ENCODE measurements at regions not wholly inside any gene's neighbourhood (a gene's known extent, or its start where the extent isn't known, plus 50 kb on each side); places are given as distances from the start of the nearest gene placed in this dataset.

DNA sequence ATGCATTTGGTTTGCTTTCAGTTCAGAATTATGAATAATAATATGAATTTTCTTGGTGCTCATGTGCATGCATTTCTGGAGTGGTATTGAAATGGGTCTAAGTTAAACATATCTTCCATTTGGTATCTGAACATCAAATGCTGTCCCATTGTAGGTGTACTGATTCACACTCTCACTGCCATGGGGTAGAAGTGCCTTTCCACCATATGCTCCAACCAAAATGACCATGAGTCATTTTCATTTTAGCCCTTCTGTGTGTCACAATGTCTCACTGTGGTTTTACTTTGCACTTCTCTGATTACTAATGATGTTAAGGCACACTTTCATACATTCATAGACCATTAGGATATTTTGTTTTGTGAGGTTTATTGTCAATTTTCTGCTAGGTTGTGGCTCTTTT, 211.9 kb downstream of the HAO1 start:
- Histone ChIP-seq H3K4me3 (ENCODE audit: low read depth in 1 of 2, low read length in 2 of 2) (no peak overlapping the region), H3K27ac (ENCODE audit: low read length) (no peak overlapping the region), H3K4me2 (ENCODE audit: insufficient read depth, low read length) (no peak overlapping the region), H3K27me3 (ENCODE audit: insufficient read depth, low read length, poor library complexity) (no peaks in the 10 kb centered on the region), H3K79me2 (ENCODE audit: insufficient read depth, low read length) (no peaks in the 10 kb centered on the region), H3K4me1 (ENCODE audit: insufficient read depth, low read length) (no peaks in the 10 kb centered on the region), H2AFZ (ENCODE audit: low read depth, low read length) (no peak overlapping the region), H4K20me1 (ENCODE audit: insufficient read depth, low read length) (no peaks in the 10 kb centered on the region), H3K9me3 (ENCODE audit: insufficient read depth, low read length, severe bottlenecking) (no peaks in the 10 kb centered on the region), H3K36me3 (ENCODE audit: insufficient read depth, low read length) (no peaks in the 10 kb centered on the region), H3K9ac (ENCODE audit: low read depth, low read length) (no peak overlapping the region)
- DNase-seq (no peak), ATAC-seq (ENCODE audit: insufficient read depth, low read depth) (no peak)
- TF ChIP-seq, protein P1, sequence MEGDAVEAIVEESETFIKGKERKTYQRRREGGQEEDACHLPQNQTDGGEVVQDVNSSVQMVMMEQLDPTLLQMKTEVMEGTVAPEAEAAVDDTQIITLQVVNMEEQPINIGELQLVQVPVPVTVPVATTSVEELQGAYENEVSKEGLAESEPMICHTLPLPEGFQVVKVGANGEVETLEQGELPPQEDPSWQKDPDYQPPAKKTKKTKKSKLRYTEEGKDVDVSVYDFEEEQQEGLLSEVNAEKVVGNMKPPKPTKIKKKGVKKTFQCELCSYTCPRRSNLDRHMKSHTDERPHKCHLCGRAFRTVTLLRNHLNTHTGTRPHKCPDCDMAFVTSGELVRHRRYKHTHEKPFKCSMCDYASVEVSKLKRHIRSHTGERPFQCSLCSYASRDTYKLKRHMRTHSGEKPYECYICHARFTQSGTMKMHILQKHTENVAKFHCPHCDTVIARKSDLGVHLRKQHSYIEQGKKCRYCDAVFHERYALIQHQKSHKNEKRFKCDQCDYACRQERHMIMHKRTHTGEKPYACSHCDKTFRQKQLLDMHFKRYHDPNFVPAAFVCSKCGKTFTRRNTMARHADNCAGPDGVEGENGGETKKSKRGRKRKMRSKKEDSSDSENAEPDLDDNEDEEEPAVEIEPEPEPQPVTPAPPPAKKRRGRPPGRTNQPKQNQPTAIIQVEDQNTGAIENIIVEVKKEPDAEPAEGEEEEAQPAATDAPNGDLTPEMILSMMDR (IDR thresholded peaks at IDR 0.05; ENCODE audit: borderline replicate concordance, extremely low read depth, low read length, poor library complexity, severe bottlenecking), result no peak
- TF ChIP-seq EZH2 (IDR thresholded peaks at IDR 0.05; ENCODE audit: borderline replicate concordance, low read depth, low read length, severe bottlenecking), result no peak

DNA sequence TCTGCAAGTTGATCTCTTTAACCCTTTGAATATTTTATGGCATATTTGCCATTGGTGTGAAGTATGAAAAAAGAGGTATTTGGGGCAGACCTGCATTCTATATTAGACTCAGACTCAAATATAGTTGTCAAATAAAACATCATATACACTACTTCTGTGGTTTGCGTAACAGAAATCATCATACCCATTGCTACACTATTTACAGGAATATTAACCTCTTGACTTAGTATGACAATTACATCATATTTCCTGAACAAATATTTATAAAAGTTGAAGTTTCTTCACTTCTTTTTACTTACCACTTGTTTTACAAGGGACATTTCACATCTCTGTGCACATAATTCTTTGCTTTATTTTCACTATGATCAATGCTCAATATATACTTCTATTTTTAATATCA, 206.0 kb downstream of the HAO1 start:
- Histone ChIP-seq H3K4me3 (ENCODE audit: low read depth in 1 of 2, low read length in 2 of 2) (no peak overlapping the region), H3K4me1 (ENCODE audit: insufficient read depth, low read length) (no peaks in the 10 kb centered on the region), H3K27ac (ENCODE audit: low read length) (no peak overlapping the region), H3K36me3 (ENCODE audit: insufficient read depth, low read length) (no peaks in the 10 kb centered on the region), H3K9me3 (ENCODE audit: insufficient read depth, low read length, severe bottlenecking) (no peaks in the 10 kb centered on the region), H4K20me1 (ENCODE audit: insufficient read depth, low read length) (no peaks in the 10 kb centered on the region), H2AFZ (ENCODE audit: low read depth, low read length) (no peak overlapping the region), H3K27me3 (ENCODE audit: insufficient read depth, low read length, poor library complexity) (no peaks in the 10 kb centered on the region), H3K79me2 (ENCODE audit: insufficient read depth, low read length) (no peaks in the 10 kb centered on the region), H3K4me2 (ENCODE audit: insufficient read depth, low read length) (no peak overlapping the region), H3K9ac (ENCODE audit: low read depth, low read length) (no peak overlapping the region)
- DNase-seq (no peak), ATAC-seq (ENCODE audit: insufficient read depth, low read depth) (no peak)
- TF ChIP-seq, protein P1 (IDR thresholded peaks at IDR 0.05; ENCODE audit: borderline replicate concordance, extremely low read depth, low read length, poor library complexity, severe bottlenecking), result no peak
- TF ChIP-seq EZH2 (IDR thresholded peaks at IDR 0.05; ENCODE audit: borderline replicate concordance, low read depth, low read length, severe bottlenecking), result no peak

DNA sequence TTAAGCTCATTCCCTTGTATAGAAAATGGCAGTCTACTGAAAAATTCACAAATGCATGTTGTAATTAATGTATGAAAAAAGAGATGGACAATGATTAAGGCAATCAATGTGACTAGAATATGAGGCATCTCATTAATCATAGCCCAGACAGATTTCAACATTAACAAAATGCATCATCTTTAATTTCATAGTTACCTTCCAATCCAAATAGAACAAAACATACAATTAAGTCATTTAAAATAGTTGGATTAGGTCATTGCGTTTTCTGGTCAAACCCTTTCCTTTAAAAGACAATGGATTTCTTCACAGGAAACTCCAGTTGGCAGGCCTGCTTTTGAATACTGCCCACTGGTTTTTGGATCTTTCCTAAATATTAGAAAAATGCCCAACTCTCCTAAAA, 203.9 kb downstream of the HAO1 start:
- no peaks in the 10 kb centered on the region for H3K4me1 ChIP-seq (ENCODE audit: insufficient read depth, low read length)
- no peak overlapping the region for H3K4me3 ChIP-seq (ENCODE audit: low read depth in 1 of 2, low read length in 2 of 2)
- H3K9ac ChIP-seq (ENCODE audit: low read depth, low read length), result no peak overlapping the region
- H3K27me3 ChIP-seq (ENCODE audit: insufficient read depth, low read length, poor library complexity), result no peaks in the 10 kb centered on the region
- no peaks in the 10 kb centered on the region for H3K79me2 ChIP-seq (ENCODE audit: insufficient read depth, low read length)
- H3K9me3 ChIP-seq (ENCODE audit: insufficient read depth, low read length, severe bottlenecking), result no peaks in the 10 kb centered on the region
- DNase-seq (no peak), ATAC-seq (ENCODE audit: insufficient read depth, low read depth) (no peak)
- no peak for TF ChIP-seq EZH2 (IDR thresholded peaks at IDR 0.05; ENCODE audit: borderline replicate concordance, low read depth, low read length, severe bottlenecking)
- TF ChIP-seq, protein P1 (IDR thresholded peaks at IDR 0.05; ENCODE audit: borderline replicate concordance, extremely low read depth, low read length, poor library complexity, severe bottlenecking), result no peak
- H4K20me1 ChIP-seq (ENCODE audit: insufficient read depth, low read length), result no peaks in the 10 kb centered on the region
- no peaks in the 10 kb centered on the region for H3K36me3 ChIP-seq (ENCODE audit: insufficient read depth, low read length)
- H2AFZ ChIP-seq (ENCODE audit: low read depth, low read length), result no peak overlapping the region
- no peak overlapping the region for H3K27ac ChIP-seq (ENCODE audit: low read length)
- H3K4me2 ChIP-seq (ENCODE audit: insufficient read depth, low read length), result no peak overlapping the region

DNA sequence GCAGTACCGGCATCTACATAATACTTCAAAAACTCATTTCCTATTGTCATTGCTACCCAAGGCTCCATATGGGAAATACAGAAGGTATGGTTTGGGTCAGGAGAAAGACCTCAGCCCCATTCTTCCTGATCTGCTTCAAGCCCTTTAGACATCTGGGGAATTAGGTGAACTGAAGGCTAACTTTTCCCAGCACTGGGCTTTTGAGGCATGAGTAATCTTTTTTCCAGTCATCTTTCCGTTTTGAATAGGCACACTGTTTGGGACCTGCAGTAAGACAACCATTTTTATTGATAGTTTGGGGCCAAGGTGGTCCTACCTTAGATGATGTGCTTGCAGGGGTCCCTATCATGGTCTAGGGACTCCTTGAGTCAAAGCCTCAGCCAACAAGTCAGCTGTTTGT, 198.4 kb downstream of the HAO1 start:
- H3K36me3 ChIP-seq (ENCODE audit: insufficient read depth, low read length), result no peaks in the 10 kb centered on the region
- H3K4me3 ChIP-seq (ENCODE audit: low read depth in 1 of 2, low read length in 2 of 2), result no peak overlapping the region
- DNase-seq, result no peak
- H4K20me1 ChIP-seq (ENCODE audit: insufficient read depth, low read length), result no peaks in the 10 kb centered on the region
- no peaks in the 10 kb centered on the region for H3K9me3 ChIP-seq (ENCODE audit: insufficient read depth, low read length, severe bottlenecking)
- no peak overlapping the region for H3K4me2 ChIP-seq (ENCODE audit: insufficient read depth, low read length)
- no peak overlapping the region for H2AFZ ChIP-seq (ENCODE audit: low read depth, low read length)
- no peak overlapping the region for H3K27ac ChIP-seq (ENCODE audit: low read length)
- no peaks in the 10 kb centered on the region for H3K4me1 ChIP-seq (ENCODE audit: insufficient read depth, low read length)
- no peak for TF ChIP-seq EZH2 (IDR thresholded peaks at IDR 0.05; ENCODE audit: borderline replicate concordance, low read depth, low read length, severe bottlenecking)
- TF ChIP-seq, protein P1 (IDR thresholded peaks at IDR 0.05; ENCODE audit: borderline replicate concordance, extremely low read depth, low read length, poor library complexity, severe bottlenecking), result no peak
- H3K9ac ChIP-seq (ENCODE audit: low read depth, low read length), result no peak overlapping the region
- no peaks in the 10 kb centered on the region for H3K27me3 ChIP-seq (ENCODE audit: insufficient read depth, low read length, poor library complexity)
- H3K79me2 ChIP-seq (ENCODE audit: insufficient read depth, low read length), result no peaks in the 10 kb centered on the region
- ATAC-seq (ENCODE audit: insufficient read depth, low read depth), result no peak

Data from DND-41 (cell line).